Loucy (cell line): ENCODE measurements at regions not wholly inside any gene's neighbourhood (a gene's known extent, or its start where the extent isn't known, plus 50 kb on each side); places are given as distances from the start of the nearest gene placed in this dataset.
A peak's percentile ranks its signal among the peaks of the same experiment; 100 is the strongest.

Experiments
- EZH2phosphoT487 ChIP-seq: fragments of 200-600 bp; IDR thresholded peaks from 2 replicates; pipeline ENCODE4 v1.6.1; 2018; ENCODE audit warnings: antibody characterized with exemption, mild to moderate bottlenecking, moderate library complexity, borderline replicate concordance
- TF ChIP-seq, protein P1 (sequence below): fragments of 200-600 bp; sonication (generic); conservative IDR thresholded peaks from 2 replicates; pipeline ENCODE4 v1.5.1; 2014; ENCODE audit warnings: mild to moderate bottlenecking, antibody characterized with exemption, low read length

DNA sequence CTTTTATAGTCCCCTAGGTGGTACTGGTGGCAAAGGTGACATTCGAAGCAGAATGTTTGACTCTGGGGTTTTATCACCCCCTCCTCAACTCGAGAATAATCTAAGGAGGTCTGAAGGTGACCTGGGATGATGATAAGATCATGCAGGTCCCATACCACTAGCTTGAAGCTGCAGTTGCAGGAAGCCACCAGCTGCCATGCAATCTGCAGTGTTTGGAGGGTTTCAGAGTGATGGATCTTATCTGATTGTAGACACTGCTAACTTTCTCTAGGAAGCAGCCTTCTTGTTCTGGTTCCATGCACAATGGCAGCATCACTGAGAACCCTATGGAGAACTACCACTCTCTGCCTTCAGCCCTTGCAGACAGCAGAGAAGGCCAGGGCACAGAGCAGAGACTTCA is 59.4 kb upstream of the LRPPRC start:
- TF ChIP-seq, protein P1, sequence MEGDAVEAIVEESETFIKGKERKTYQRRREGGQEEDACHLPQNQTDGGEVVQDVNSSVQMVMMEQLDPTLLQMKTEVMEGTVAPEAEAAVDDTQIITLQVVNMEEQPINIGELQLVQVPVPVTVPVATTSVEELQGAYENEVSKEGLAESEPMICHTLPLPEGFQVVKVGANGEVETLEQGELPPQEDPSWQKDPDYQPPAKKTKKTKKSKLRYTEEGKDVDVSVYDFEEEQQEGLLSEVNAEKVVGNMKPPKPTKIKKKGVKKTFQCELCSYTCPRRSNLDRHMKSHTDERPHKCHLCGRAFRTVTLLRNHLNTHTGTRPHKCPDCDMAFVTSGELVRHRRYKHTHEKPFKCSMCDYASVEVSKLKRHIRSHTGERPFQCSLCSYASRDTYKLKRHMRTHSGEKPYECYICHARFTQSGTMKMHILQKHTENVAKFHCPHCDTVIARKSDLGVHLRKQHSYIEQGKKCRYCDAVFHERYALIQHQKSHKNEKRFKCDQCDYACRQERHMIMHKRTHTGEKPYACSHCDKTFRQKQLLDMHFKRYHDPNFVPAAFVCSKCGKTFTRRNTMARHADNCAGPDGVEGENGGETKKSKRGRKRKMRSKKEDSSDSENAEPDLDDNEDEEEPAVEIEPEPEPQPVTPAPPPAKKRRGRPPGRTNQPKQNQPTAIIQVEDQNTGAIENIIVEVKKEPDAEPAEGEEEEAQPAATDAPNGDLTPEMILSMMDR = peak; percentile 43
- TF ChIP-seq EZH2phosphoT487 = no peak
